ENCODE measurements at regions not wholly inside any gene's neighbourhood (a gene's known extent, or its start where the extent isn't known, plus 50 kb on each side); places are given as distances from the start of the nearest gene placed in this dataset.

DNA sequence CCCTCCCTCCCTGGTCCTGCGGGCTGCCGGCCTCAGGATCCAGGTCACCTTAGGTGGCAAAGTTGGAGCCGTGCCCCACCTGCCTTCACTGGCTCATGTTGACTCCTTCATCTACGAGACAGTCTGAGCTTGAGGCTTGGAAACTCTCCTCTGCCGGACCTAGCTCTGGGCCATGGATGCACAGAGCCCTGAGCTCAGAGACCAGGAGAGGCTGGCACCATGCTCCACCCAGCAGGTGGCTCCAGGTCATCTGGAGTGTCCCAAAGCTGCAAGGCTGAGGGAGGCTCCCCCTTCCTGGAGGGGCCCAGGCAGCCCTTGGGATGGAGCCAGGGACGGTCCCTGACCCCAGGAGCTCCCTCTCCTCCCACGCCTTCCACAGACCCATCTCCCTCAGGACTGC is 81.3 kb downstream of the PDGFA start:
- Mint-ChIP-seq H3K9me3 (ENCODE audit: insufficient read depth) (no peaks in the 10 kb centered on the region), H3K4me3 (no peak overlapping the region), H3K4me1 (ENCODE audit: low read depth) (no peaks in the 10 kb centered on the region), H3K27me3 (ENCODE audit: low read depth) (no peaks in the 10 kb centered on the region), H3K27ac (no peak overlapping the region), H3K36me3 (ENCODE audit: low read depth) (no peaks in the 10 kb centered on the region)
- ChIA-PET CTCF (no interaction called here), POLR2A (no interaction called here)
- DNase-seq: no peak
- no peak for ATAC-seq

- ChIA-PET POLR2A (no interaction called here), CTCF (no interaction called here)
- H3K27me3 Mint-ChIP-seq (ENCODE audit: low read depth): no peaks in the 10 kb centered on the region
- ATAC-seq: no peak
- DNase-seq: no peak
- H3K9me3 Mint-ChIP-seq (ENCODE audit: insufficient read depth): no peaks in the 10 kb centered on the region
- no peak overlapping the region for H3K27ac Mint-ChIP-seq
- H3K4me1 Mint-ChIP-seq (ENCODE audit: low read depth): no peaks in the 10 kb centered on the region
- H3K36me3 Mint-ChIP-seq (ENCODE audit: low read depth): no peaks in the 10 kb centered on the region
- no peak overlapping the region for H3K4me3 Mint-ChIP-seq
Measured at GRCh38 chr7:438916-439315, 80.7 kb downstream of the PDGFA start.

GRCh38 chr7:440059-440749 is 79.4 kb downstream of the PDGFA start:
- H3K4me3 Mint-ChIP-seq: no peak overlapping the region
- no peaks in the 10 kb centered on the region for H3K36me3 Mint-ChIP-seq (ENCODE audit: low read depth)
- CTCF ChIA-PET: interaction anchor here (1.3 kb wide), 1 partner anchor 9 kb away, joined by 3 read pairs; no protein-coding TSS in a partner anchor
- ATAC-seq: no peak
- no peaks in the 10 kb centered on the region for H3K27me3 Mint-ChIP-seq (ENCODE audit: low read depth)
- no peaks in the 10 kb centered on the region for H3K9me3 Mint-ChIP-seq (ENCODE audit: insufficient read depth)
- no peak overlapping the region for H3K27ac Mint-ChIP-seq
- POLR2A ChIA-PET: no interaction called here
- no peak for DNase-seq
- no peaks in the 10 kb centered on the region for H3K4me1 Mint-ChIP-seq (ENCODE audit: low read depth)

GRCh38 chr7:441684-442421 is 77.8 kb downstream of the PDGFA start:
- no peak overlapping the region for H3K4me3 Mint-ChIP-seq
- POLR2A ChIA-PET: interaction anchor here (0.8 kb wide), 1 partner anchor 17 kb away, joined by 3 read pairs; no protein-coding TSS in a partner anchor
- H3K27me3 Mint-ChIP-seq (ENCODE audit: low read depth): no peaks in the 10 kb centered on the region
- H3K36me3 Mint-ChIP-seq (ENCODE audit: low read depth): no peaks in the 10 kb centered on the region
- ATAC-seq (no peak), DNase-seq (no peak)
- H3K9me3 Mint-ChIP-seq (ENCODE audit: insufficient read depth): no peaks in the 10 kb centered on the region
- no peak overlapping the region for H3K27ac Mint-ChIP-seq
- no peaks in the 10 kb centered on the region for H3K4me1 Mint-ChIP-seq (ENCODE audit: low read depth)
- CTCF ChIA-PET: no interaction called here

- H3K27ac Mint-ChIP-seq: no peak overlapping the region
- H3K36me3 Mint-ChIP-seq (ENCODE audit: low read depth): no peaks in the 10 kb centered on the region
- DNase-seq (no peak), ATAC-seq (no peak)
- H3K27me3 Mint-ChIP-seq (ENCODE audit: low read depth): no peaks in the 10 kb centered on the region
- H3K9me3 Mint-ChIP-seq (ENCODE audit: insufficient read depth): no peaks in the 10 kb centered on the region
- no peaks in the 10 kb centered on the region for H3K4me1 Mint-ChIP-seq (ENCODE audit: low read depth)
- ChIA-PET CTCF (no interaction called here), POLR2A (no interaction called here)
- no peak overlapping the region for H3K4me3 Mint-ChIP-seq
Measured at GRCh38 chr7:442457-442856, 77.2 kb downstream of the PDGFA start.

DNA sequence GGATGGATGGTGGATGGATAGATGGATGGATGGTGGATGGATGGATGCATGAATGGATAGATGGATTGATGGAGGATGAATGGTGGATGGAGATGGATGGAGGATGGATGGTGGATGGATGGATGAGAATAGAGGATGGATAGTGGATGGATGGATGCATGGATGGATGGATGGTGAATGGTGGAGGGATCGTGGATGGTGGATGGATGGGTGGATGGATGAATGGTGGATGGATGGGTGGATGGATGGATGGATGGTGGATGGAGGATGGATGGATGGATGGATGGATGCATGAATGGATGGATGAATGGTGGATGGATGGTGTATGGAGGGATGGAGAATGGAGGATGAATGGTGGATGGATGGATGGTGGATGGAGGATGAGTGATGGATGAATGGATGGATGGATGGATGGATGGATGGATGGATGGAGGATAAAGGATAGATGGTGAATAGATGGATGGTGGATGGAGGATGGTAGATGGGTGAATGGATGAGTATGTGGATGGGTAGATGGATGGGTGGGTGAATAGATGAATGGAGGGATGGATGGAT is 76.3 kb downstream of the PDGFA start:
- H3K36me3 Mint-ChIP-seq (ENCODE audit: low read depth): no peaks in the 10 kb centered on the region
- H3K9me3 Mint-ChIP-seq (ENCODE audit: insufficient read depth): no peaks in the 10 kb centered on the region
- DNase-seq (no peak), ATAC-seq (no peak)
- ChIA-PET POLR2A (no interaction called here), CTCF (no interaction called here)
- no peaks in the 10 kb centered on the region for H3K4me1 Mint-ChIP-seq (ENCODE audit: low read depth)
- H3K4me3 Mint-ChIP-seq: no peak overlapping the region
- H3K27ac Mint-ChIP-seq: no peak overlapping the region
- H3K27me3 Mint-ChIP-seq (ENCODE audit: low read depth): no peaks in the 10 kb centered on the region

DNA sequence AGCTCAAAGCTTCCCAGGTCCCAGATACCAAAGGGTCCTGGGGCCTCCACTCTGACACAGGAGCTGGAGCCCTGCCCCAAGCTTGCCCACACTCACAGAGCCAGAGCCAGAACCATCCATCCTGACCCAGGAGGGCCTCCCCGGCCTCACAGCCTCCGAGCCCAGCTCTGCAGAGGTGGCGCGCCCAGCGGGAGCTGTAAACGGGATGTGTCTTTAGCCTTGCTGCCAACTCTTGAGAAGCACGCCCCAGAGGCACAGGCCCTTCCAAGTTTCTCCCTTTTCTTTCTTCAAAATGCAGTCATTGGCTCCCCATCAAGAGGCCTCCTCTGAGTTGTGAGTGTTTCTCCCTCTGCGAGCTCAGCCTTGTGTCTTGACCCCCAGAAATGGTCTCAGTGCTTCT is 75.0 kb downstream of the PDGFA start:
- Mint-ChIP-seq H3K36me3 (ENCODE audit: low read depth) (no peaks in the 10 kb centered on the region), H3K4me3 (no peak overlapping the region), H3K27ac (no peak overlapping the region), H3K4me1 (ENCODE audit: low read depth) (peaks cover 4% of the 10 kb centered on the region), H3K27me3 (ENCODE audit: low read depth) (no peaks in the 10 kb centered on the region), H3K9me3 (ENCODE audit: insufficient read depth) (no peaks in the 10 kb centered on the region)
- no peak for DNase-seq
- ChIA-PET CTCF (interaction anchor here (0.8 kb wide), 1 partner anchor 124 kb away, joined by 3 read pairs; no protein-coding TSS in a partner anchor), POLR2A (no interaction called here)
- ATAC-seq: no peak

- ChIA-PET POLR2A (no interaction called here), CTCF (interaction anchor here (0.8 kb wide), 1 partner anchor 124 kb away, joined by 3 read pairs; no protein-coding TSS in a partner anchor)
- ATAC-seq (no peak), DNase-seq (no peak)
- Mint-ChIP-seq H3K4me1 (ENCODE audit: low read depth) (peaks cover 4% of the 10 kb centered on the region), H3K27ac (no peak overlapping the region), H3K4me3 (no peak overlapping the region), H3K36me3 (ENCODE audit: low read depth) (no peaks in the 10 kb centered on the region), H3K9me3 (ENCODE audit: insufficient read depth) (no peaks in the 10 kb centered on the region), H3K27me3 (ENCODE audit: low read depth) (no peaks in the 10 kb centered on the region)
Measured at GRCh38 chr7:445020-445419, 74.6 kb downstream of the PDGFA start.

GRCh38 chr7:445563-446288 is 73.9 kb downstream of the PDGFA start:
- no peak overlapping the region for H3K27ac Mint-ChIP-seq
- peaks cover 4% of the 10 kb centered on the region for H3K4me1 Mint-ChIP-seq (ENCODE audit: low read depth)

DNA sequence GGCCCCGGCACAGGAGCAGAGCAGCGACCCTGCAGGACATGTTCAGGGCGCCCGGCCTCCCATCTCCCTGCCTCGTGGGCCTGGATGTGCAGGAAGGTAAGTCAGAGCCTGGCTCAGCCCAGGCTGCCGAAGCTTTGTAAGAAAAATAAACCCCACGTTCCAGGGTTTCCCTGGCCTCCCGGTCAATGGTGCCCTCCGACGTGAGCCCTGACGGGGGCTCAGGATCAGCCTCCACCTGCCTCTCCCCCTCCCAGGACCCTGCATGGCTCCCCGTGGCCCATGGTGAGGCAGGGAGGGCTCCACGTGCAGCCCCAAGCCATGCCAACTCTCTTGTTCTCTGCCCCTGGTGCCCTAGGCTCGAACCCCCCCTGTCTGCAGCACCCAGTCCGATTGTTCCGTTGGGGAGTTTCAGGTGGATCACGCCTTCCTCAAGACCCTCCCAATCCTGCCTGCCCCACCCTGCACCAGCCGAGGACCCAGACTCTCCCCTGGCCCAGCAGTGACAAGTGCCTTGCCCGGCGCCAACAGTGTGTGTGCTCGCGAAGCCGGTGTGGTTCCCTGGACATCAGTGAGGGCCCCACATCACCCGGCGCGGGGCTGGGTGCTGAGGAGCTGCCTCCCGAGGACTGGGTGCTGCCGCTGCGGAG is 73.2 kb downstream of the PDGFA start:
- H3K4me1 Mint-ChIP-seq (ENCODE audit: low read depth): peaks cover 11% of the 10 kb centered on the region
- ATAC-seq: no peak
- DNase-seq: no peak
- ChIA-PET POLR2A (no interaction called here), CTCF (no interaction called here)
- no peaks in the 10 kb centered on the region for H3K36me3 Mint-ChIP-seq (ENCODE audit: low read depth)
- H3K4me3 Mint-ChIP-seq: no peak overlapping the region
- H3K27me3 Mint-ChIP-seq (ENCODE audit: low read depth): peaks cover 4% of the 10 kb centered on the region
- no peaks in the 10 kb centered on the region for H3K9me3 Mint-ChIP-seq (ENCODE audit: insufficient read depth)
- no peak overlapping the region for H3K27ac Mint-ChIP-seq

More at GRCh38 chr7:445563-446288, 73.9 kb downstream of the PDGFA start:
- no peaks in the 10 kb centered on the region for H3K9me3 Mint-ChIP-seq (ENCODE audit: insufficient read depth)
- ATAC-seq (no peak), DNase-seq (no peak)
- CTCF ChIA-PET: no interaction called here
- no peak overlapping the region for H3K4me3 Mint-ChIP-seq
- POLR2A ChIA-PET: no interaction called here
- H3K27me3 Mint-ChIP-seq (ENCODE audit: low read depth): no peaks in the 10 kb centered on the region
- H3K36me3 Mint-ChIP-seq (ENCODE audit: low read depth): no peaks in the 10 kb centered on the region

Data from activated CD8-positive, alpha-beta T cell treated with anti-CD3 and anti-CD28 coated beads, Interleukin-2, amount 10 ng/mL, durations not matched to agents 7 days and 5 days (primary cell).